ENCODE measurements at regions not wholly inside any gene's neighbourhood (a gene's known extent, or its start where the extent isn't known, plus 50 kb on each side); places are given as distances from the start of the nearest gene placed in this dataset.

DNA sequence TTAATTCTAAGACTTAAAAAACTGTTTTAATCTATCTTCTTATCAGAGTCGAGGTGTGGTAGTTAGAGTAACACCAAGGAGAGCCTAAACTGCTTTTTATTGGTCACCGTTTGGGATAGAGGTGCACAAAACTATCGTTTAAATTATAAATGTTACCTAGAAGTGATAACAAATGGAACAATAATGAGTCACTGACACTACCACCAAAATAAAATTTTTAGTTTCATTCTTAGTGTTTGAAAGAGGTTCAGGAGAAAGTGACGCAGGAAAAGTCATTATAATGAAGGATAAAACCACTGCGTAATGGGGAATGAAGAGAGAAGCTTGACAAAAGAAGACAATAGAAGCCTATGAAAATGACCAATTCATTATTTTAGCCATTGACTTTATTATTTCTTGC is 158.2 kb downstream of the COX18 start:
- H3K27me3 Mint-ChIP-seq (ENCODE audit: low read depth in 3 of 3) = peaks cover 0 to 1% (median 0%) of the 10 kb centered on the region in 3 donors
- Histone ChIP-seq H4K20me1 (ENCODE audit: insufficient read depth, low read length) (no peaks in the 10 kb centered on the region), H3K4me3 (replicated peaks in 1 of 3; ENCODE audit: low read depth in 2 of 3, low read length in 3 of 3) (no peak overlapping the region), H3K27me3 (ENCODE audit: control insufficient read depth in 2 of 2, insufficient read depth in 2 of 2, low read length in 2 of 2) (no peaks in the 10 kb centered on the region), H3K36me3 (replicated peaks in 1 of 2; ENCODE audit: control insufficient read depth in 1 of 2, insufficient read depth in 2 of 2, low read length in 2 of 2) (no peaks in the 10 kb centered on the region), H2AFZ (ENCODE audit: insufficient read depth, low read depth, low read length, poor library complexity, severe bottlenecking) (no peak overlapping the region), H3K27ac (ENCODE audit: low read depth in 1 of 2, low read length in 2 of 2) (no peak overlapping the region), H3K4me1 (ENCODE audit: control insufficient read depth in 1 of 2, insufficient read depth in 2 of 2, low read length in 2 of 2) (no peaks in the 10 kb centered on the region), H3K79me2 (ENCODE audit: insufficient read depth, low read length) (no peaks in the 10 kb centered on the region), H3K9ac (ENCODE audit: insufficient read depth, low read length, poor library complexity, severe bottlenecking) (no peak overlapping the region), H3K4me2 (replicated peaks; ENCODE audit: extremely low read depth, low read length, poor library complexity, severe bottlenecking) (no peak overlapping the region), H3K9me3 (replicated peaks in 1 of 2; ENCODE audit: control insufficient read depth in 1 of 2, insufficient read depth in 1 of 2, low read length in 2 of 2) (peaks cover 0 to 6% of the 10 kb centered on the region in 2 donors)
- no peak for TF ChIP-seq CTCF (IDR thresholded peaks at IDR 0.05)
- H3K4me1 Mint-ChIP-seq = no peaks in the 10 kb centered on the region
- no peak overlapping the region for H3K4me3 Mint-ChIP-seq
- no peaks in the 10 kb centered on the region for H3K36me3 Mint-ChIP-seq
- peaks cover 0 to 12% (median 4%) of the 10 kb centered on the region in 7 donors for H3K9me3 Mint-ChIP-seq
- intact Hi-C loops (cut with micrococcal nuclease) = no loop called here
- DNase-seq = no peak
- H3K27ac Mint-ChIP-seq = no peak overlapping the region
- WGBS (ENCODE audit: insufficient coverage) = no CpG with 5 or more reads among the region's 5 CpGs

DNA sequence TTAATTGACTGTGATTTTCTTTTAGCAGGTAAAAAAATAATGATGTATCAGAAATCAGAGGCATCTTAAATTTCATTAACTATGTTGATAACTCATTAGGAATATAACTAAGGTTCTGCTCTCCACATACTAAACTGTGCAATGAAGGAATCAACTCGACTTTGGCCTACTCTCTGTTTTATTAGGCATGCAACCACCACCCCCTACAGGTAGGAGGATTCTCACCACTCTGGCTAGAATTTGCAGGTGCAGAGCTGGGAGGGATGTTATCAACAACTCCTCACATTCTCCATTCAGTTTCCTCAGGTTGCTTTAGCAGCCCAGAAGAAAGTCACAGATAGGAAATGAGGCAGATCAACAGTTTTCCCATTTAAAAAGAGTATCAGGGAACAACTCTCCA is 160.1 kb downstream of the COX18 start:
- H3K4me3 Mint-ChIP-seq = no peak overlapping the region

More for the DNA sequence above, 160.1 kb downstream of the COX18 start:
- WGBS (ENCODE audit: insufficient coverage) = no CpG with 5 or more reads among the region's 1 CpG
- no peaks in the 10 kb centered on the region for H3K36me3 ChIP-seq (replicated peaks in 1 of 2; ENCODE audit: control insufficient read depth in 1 of 2, insufficient read depth in 2 of 2, low read length in 2 of 2)
- H3K27ac ChIP-seq (ENCODE audit: low read depth in 1 of 2, low read length in 2 of 2) = no peak overlapping the region
- H2AFZ ChIP-seq (ENCODE audit: insufficient read depth, low read depth, low read length, poor library complexity, severe bottlenecking) = no peak overlapping the region
- no peaks in the 10 kb centered on the region for H3K27me3 ChIP-seq (ENCODE audit: control insufficient read depth in 2 of 2, insufficient read depth in 2 of 2, low read length in 2 of 2)
- no peak overlapping the region for H3K4me2 ChIP-seq (replicated peaks; ENCODE audit: extremely low read depth, low read length, poor library complexity, severe bottlenecking)
- Mint-ChIP-seq H3K9me3 (peaks cover 0 to 9% (median 5%) of the 10 kb centered on the region in 7 donors), H3K36me3 (no peaks in the 10 kb centered on the region), H3K27me3 (ENCODE audit: low read depth in 3 of 3) (no peaks in the 10 kb centered on the region), H3K27ac (no peak overlapping the region), H3K4me1 (no peaks in the 10 kb centered on the region)
- H4K20me1 ChIP-seq (ENCODE audit: insufficient read depth, low read length) = no peaks in the 10 kb centered on the region
- H3K9me3 ChIP-seq (replicated peaks in 1 of 2; ENCODE audit: control insufficient read depth in 1 of 2, insufficient read depth in 1 of 2, low read length in 2 of 2) = peaks cover 0 to 6% of the 10 kb centered on the region in 2 donors
- H3K4me1 ChIP-seq (ENCODE audit: control insufficient read depth in 1 of 2, insufficient read depth in 2 of 2, low read length in 2 of 2) = no peaks in the 10 kb centered on the region
- H3K9ac ChIP-seq (ENCODE audit: insufficient read depth, low read length, poor library complexity, severe bottlenecking) = no peak overlapping the region
- intact Hi-C loops (cut with micrococcal nuclease) = no loop called here
- no peak overlapping the region for H3K4me3 ChIP-seq (replicated peaks in 1 of 3; ENCODE audit: low read depth in 2 of 3, low read length in 3 of 3)
- no peak for DNase-seq
- H3K79me2 ChIP-seq (ENCODE audit: insufficient read depth, low read length) = no peaks in the 10 kb centered on the region
- TF ChIP-seq CTCF (IDR thresholded peaks at IDR 0.05) = no peak
